Keratinocyte (primary cell): ENCODE measurements at regions not wholly inside any gene's neighbourhood (a gene's known extent, or its start where the extent isn't known, plus 50 kb on each side); places are given as distances from the start of the nearest gene placed in this dataset.

Experiments used
- DNase-seq: peaks from one replicate; pipeline ENCODE4 v3.0.0-alpha.2; 2011; ENCODE audit warnings: low read depth, missing footprints, low spot score
- FAIRE-seq: peaks from 2 replicates; lab custom pipeline; 2011; peaks lifted over from hg19 to GRCh38; lab: Jason Lieb, UNC
- H2AFZ ChIP-seq: 2 replicates; pipeline ENCODE4 v1.6.0; 2012; ENCODE audit warnings: low read length, control low read depth, inconsistent platforms; ENCODE audit not compliant: control insufficient read depth
- H3K27ac ChIP-seq: 2 replicates; pipeline ENCODE4 v1.5.1; 2011; ENCODE audit warnings: low read length; ENCODE audit not compliant: control insufficient read depth, insufficient read depth
- H3K27me3 ChIP-seq: 3 replicates; pipeline ENCODE4 v1.6.0; 2011; ENCODE audit warnings: low read length; ENCODE audit not compliant: control insufficient read depth, insufficient read depth; ENCODE audit errors: extremely low read depth
- H3K36me3 ChIP-seq, 2 experiments: 2 replicates in 1 of 2; 3 replicates in 1 of 2; pipeline ENCODE4 v1.5.1; 2011; ENCODE audit warnings: low read length in 2 of 2, mild to moderate bottlenecking in 1 of 2; ENCODE audit not compliant: control insufficient read depth in 2 of 2, insufficient read depth in 2 of 2; ENCODE audit errors: extremely low read depth in 1 of 2
- H3K4me1 ChIP-seq: 3 replicates; pipeline ENCODE4 v1.5.1; 2011; ENCODE audit warnings: low read length; ENCODE audit not compliant: control insufficient read depth, insufficient read depth; ENCODE audit errors: extremely low read depth
- H3K4me2 ChIP-seq: 3 replicates; pipeline ENCODE4 v1.6.0; 2011; ENCODE audit warnings: low read depth, low read length; ENCODE audit not compliant: control insufficient read depth, insufficient read depth; ENCODE audit errors: extremely low read depth
- H3K4me3 ChIP-seq, 3 experiments: fragments of 200-600 bp in 1 of 3; sonication (generic) in 1 of 3; 2 replicates in 2 of 3; 3 replicates in 1 of 3; pipeline ENCODE4 v1.5.1; 2011 to 2016; ENCODE audit warnings: low read length in 3 of 3, mild to moderate bottlenecking in 3 of 3, control low read depth in 2 of 3, inconsistent platforms in 1 of 3, low read depth in 1 of 3, mixed read lengths in 1 of 3, mixed run types in 1 of 3, moderate library complexity in 1 of 3; ENCODE audit not compliant: control insufficient read depth in 2 of 3, insufficient read depth in 2 of 3; ENCODE audit errors: extremely low read depth in 1 of 3
- H3K79me2 ChIP-seq: 2 replicates; pipeline ENCODE4 v1.6.0; 2012; ENCODE audit warnings: low read length; ENCODE audit not compliant: control insufficient read depth, insufficient read depth
- H3K9ac ChIP-seq: 3 replicates; pipeline ENCODE4 v1.6.0; 2011; ENCODE audit warnings: low read length; ENCODE audit not compliant: control insufficient read depth, insufficient read depth; ENCODE audit errors: extremely low read depth
- H3K9me1 ChIP-seq: 3 replicates; pipeline ENCODE4 v1.6.0; 2011; ENCODE audit warnings: low read length; ENCODE audit not compliant: control insufficient read depth, insufficient read depth; ENCODE audit errors: extremely low read depth
- H3K9me3 ChIP-seq: 2 replicates; pipeline ENCODE4 v1.5.1; 2012; ENCODE audit warnings: low read depth, low read length; ENCODE audit not compliant: control insufficient read depth
- H4K20me1 ChIP-seq: 3 replicates; pipeline ENCODE4 v1.6.0; 2011; ENCODE audit warnings: low read length; ENCODE audit not compliant: control insufficient read depth, insufficient read depth; ENCODE audit errors: extremely low read depth
- EZH2 ChIP-seq: IDR thresholded peaks from one replicate; pipeline ENCODE4 v1.6.1; 2012; ENCODE audit warnings: inconsistent platforms, mild to moderate bottlenecking, low read length, moderate library complexity
- dilution Hi-C: fragments of 300-500 bp; cut with MboI; formaldehyde crosslinking; loops from one replicate; pipeline ENCODE4 v1.7.0; 2020; ENCODE audit warnings: low sequenced_read_pairs; ENCODE audit not compliant: extremely low pct_ligation_motif_present
- TF ChIP-seq, protein P1 (sequence below), 3 experiments: IDR thresholded peaks in 1 of 3; conservative IDR thresholded peaks in 1 of 3; optimal IDR thresholded peaks in 1 of 3; 2 replicates in 2 of 3; 3 replicates in 1 of 3; pipeline versions ENCODE3 to v1.5.1; 2011; ENCODE audit warnings: low read length in 3 of 3, mild to moderate bottlenecking in 3 of 3, moderate library complexity in 2 of 3, control low read depth in 1 of 3, inconsistent platforms in 1 of 3; ENCODE audit not compliant: insufficient read depth in 2 of 3; ENCODE audit errors: extremely low read depth in 1 of 3

DNA sequence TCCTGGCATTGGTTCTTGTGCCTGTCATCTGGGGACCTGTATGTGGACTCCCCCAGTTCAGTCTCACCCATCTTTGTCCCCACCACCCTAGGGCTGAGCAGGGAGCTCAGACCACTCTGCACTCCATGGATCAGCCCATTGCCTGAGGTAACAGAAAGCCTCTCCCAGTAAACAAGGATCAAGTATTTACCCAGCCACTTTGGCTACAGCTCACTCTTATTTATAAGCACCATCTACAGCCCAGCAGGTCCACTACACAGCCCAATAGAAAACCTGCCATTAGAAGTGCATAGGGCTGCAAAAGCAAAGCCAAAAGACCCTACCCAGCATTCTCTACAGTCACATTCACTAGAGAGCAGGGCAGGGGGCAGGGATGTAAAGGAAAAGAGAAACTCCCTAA is 335.0 kb upstream of the SYNCRIP start:
- Histone ChIP-seq H3K27ac (no peak overlapping the region), H3K27me3 (no peaks in the 10 kb centered on the region), H3K9ac (no peak overlapping the region), H4K20me1 (no peaks in the 10 kb centered on the region), H3K4me1 (no peaks in the 10 kb centered on the region), H3K4me2 (no peak overlapping the region), H3K4me3 (no peak overlapping the region), H3K36me3 (no peaks in the 10 kb centered on the region), H3K9me3 (no peaks in the 10 kb centered on the region), H3K79me2 (no peaks in the 10 kb centered on the region), H3K9me1 (no peaks in the 10 kb centered on the region), H2AFZ (no peak overlapping the region)
- FAIRE-seq (no peak), DNase-seq (no peak)
- no peak for TF ChIP-seq EZH2
- TF ChIP-seq, protein P1, sequence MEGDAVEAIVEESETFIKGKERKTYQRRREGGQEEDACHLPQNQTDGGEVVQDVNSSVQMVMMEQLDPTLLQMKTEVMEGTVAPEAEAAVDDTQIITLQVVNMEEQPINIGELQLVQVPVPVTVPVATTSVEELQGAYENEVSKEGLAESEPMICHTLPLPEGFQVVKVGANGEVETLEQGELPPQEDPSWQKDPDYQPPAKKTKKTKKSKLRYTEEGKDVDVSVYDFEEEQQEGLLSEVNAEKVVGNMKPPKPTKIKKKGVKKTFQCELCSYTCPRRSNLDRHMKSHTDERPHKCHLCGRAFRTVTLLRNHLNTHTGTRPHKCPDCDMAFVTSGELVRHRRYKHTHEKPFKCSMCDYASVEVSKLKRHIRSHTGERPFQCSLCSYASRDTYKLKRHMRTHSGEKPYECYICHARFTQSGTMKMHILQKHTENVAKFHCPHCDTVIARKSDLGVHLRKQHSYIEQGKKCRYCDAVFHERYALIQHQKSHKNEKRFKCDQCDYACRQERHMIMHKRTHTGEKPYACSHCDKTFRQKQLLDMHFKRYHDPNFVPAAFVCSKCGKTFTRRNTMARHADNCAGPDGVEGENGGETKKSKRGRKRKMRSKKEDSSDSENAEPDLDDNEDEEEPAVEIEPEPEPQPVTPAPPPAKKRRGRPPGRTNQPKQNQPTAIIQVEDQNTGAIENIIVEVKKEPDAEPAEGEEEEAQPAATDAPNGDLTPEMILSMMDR (optimal IDR thresholded peaks at IDR 0.05 in 1 of 3, IDR thresholded peaks at IDR 0.05 in 1 of 3, conservative IDR thresholded peaks at IDR 0.05 in 1 of 3; ENCODE audit: extremely low read depth in 1 of 3, insufficient read depth in 2 of 3, low read length in 3 of 3), result no peak
- dilution Hi-C loops, result no loop called here

DNA sequence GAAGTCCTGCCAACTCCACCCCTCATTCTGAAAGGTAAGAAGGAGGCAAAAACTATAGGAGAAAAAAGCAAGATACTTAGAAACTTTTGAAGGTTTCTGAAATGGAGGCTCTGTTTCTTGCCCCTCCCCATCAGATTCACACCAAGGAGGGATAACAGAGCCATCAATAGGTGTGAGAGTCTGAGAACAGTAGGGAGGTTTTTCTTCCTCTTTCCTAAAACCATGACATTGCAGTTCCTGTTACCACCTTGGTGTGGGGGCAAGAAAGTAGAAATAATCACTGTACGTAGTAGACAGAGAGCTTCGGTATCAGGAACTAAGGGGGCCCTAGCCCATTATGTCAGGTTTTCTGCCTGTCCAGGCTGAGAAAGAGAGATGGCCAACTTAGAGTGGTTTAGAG is 333.3 kb upstream of the SYNCRIP start:
- no peak overlapping the region for H3K4me3 ChIP-seq
- no peak overlapping the region for H2AFZ ChIP-seq
- DNase-seq (no peak), FAIRE-seq (no peak)
- TF ChIP-seq, protein P1 (optimal IDR thresholded peaks at IDR 0.05 in 1 of 3, IDR thresholded peaks at IDR 0.05 in 1 of 3, conservative IDR thresholded peaks at IDR 0.05 in 1 of 3; ENCODE audit: extremely low read depth in 1 of 3, insufficient read depth in 2 of 3, low read length in 3 of 3), result no peak
- TF ChIP-seq EZH2, result no peak
- no peaks in the 10 kb centered on the region for H3K9me3 ChIP-seq
- no peaks in the 10 kb centered on the region for H3K79me2 ChIP-seq
- H3K36me3 ChIP-seq, result no peaks in the 10 kb centered on the region
- H4K20me1 ChIP-seq, result no peaks in the 10 kb centered on the region
- H3K27me3 ChIP-seq, result no peaks in the 10 kb centered on the region
- no peak overlapping the region for H3K9ac ChIP-seq
- no peaks in the 10 kb centered on the region for H3K9me1 ChIP-seq
- no peak overlapping the region for H3K4me2 ChIP-seq
- H3K4me1 ChIP-seq, result no peaks in the 10 kb centered on the region
- no peak overlapping the region for H3K27ac ChIP-seq
- dilution Hi-C loops, result no loop called here
